ENCODE measurements at regions not wholly inside any gene's neighbourhood (a gene's known extent, or its start where the extent isn't known, plus 50 kb on each side); places are given as distances from the start of the nearest gene placed in this dataset.

DNA sequence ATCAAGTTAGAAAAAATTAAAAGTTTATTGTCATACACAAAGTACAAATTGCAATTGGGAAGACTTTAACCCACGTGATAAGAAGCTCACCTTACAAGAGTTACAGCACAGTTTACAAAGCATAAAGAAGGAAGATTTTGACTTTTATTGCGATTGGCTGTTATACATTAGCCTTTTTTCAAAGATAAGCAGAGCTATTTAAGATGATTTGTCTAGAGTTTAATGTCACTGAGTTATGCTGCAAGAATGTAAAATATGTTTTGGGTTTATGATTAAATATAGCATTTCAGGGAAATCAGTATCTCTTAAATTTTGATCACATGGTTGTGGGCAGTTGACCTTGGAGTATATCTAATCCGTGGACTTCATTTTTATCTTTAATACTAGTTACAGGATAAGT lies 664.2 kb upstream of the PTCHD4 start:
- TF ChIP-seq CTCF (IDR thresholded peaks at IDR 0.05) (no peak), POLR2A (IDR thresholded peaks at IDR 0.05) (no peak)

Measured in testis (tissue), 2 donors.